Endodermal cell (in vitro differentiated cells): ENCODE measurements at regions not wholly inside any gene's neighbourhood (a gene's known extent, or its start where the extent isn't known, plus 50 kb on each side); places are given as distances from the start of the nearest gene placed in this dataset.

Experiments
- DNase-seq: peaks from one replicate; pipeline ENCODE4 v3.0.0-alpha.2; 2017
- H3K27ac ChIP-seq: 2 replicates; pipeline ENCODE4 v1.5.1; 2013; ENCODE audit warnings: mild to moderate bottlenecking, low read depth, low read length, moderate library complexity
- H3K27me3 ChIP-seq: 2 replicates; pipeline ENCODE4 v1.6.1; 2013; ENCODE audit warnings: mild to moderate bottlenecking, low read length, moderate library complexity; ENCODE audit not compliant: insufficient read depth, control insufficient read depth, poor library complexity, severe bottlenecking
- H3K36me3 ChIP-seq: 2 replicates; pipeline ENCODE4 v1.7.0; 2013; ENCODE audit warnings: mild to moderate bottlenecking, low read length, moderate library complexity; ENCODE audit not compliant: control insufficient read depth, insufficient read depth
- H3K4me1 ChIP-seq: one replicate; pipeline ENCODE4 v1.7.0; 2013; ENCODE audit warnings: low read length; ENCODE audit not compliant: control insufficient read depth, insufficient read depth
- H3K4me3 ChIP-seq: 2 replicates; pipeline ENCODE4 v1.5.1; 2013; ENCODE audit warnings: mild to moderate bottlenecking, low read length, moderate library complexity
- H3K9ac ChIP-seq: 2 replicates; pipeline ENCODE4 v1.6.1; 2013; ENCODE audit warnings: mild to moderate bottlenecking, low read length, moderate library complexity; ENCODE audit not compliant: poor library complexity, severe bottlenecking; ENCODE audit errors: extremely low read depth
- H3K9me3 ChIP-seq: 2 replicates; pipeline ENCODE4 v1.6.1; 2013; ENCODE audit warnings: mild to moderate bottlenecking, low read length, moderate library complexity; ENCODE audit not compliant: control insufficient read depth
- H3K27ac Mint-ChIP-seq: 2 replicates; pipeline ENCODE4 v1.8.0; 2020; ENCODE audit warnings: mixed read lengths
- H3K27me3 Mint-ChIP-seq: 2 replicates; pipeline ENCODE4 v1.8.0; 2021; ENCODE audit warnings: mild to moderate bottlenecking, mixed read lengths; ENCODE audit not compliant: insufficient read depth
- H3K36me3 Mint-ChIP-seq: 2 replicates; pipeline ENCODE4 v1.8.0; 2020; ENCODE audit warnings: low read depth, mixed read lengths
- H3K4me1 Mint-ChIP-seq: 2 replicates; pipeline ENCODE4 v1.8.0; 2020; ENCODE audit warnings: mixed read lengths
- H3K4me3 Mint-ChIP-seq: 2 replicates; pipeline ENCODE4 v1.8.0; 2020; ENCODE audit warnings: mild to moderate bottlenecking, moderate library complexity, mixed read lengths
- H3K9me3 Mint-ChIP-seq: 2 replicates; pipeline ENCODE4 v1.8.0; 2020; ENCODE audit warnings: mild to moderate bottlenecking, mixed read lengths
- CTCF ChIP-seq: fragments of 200-600 bp; sonication (generic); conservative IDR thresholded peaks from 2 replicates; pipeline ENCODE4 v1.5.0; 2021; ENCODE audit warnings: antibody characterized with exemption, mild to moderate bottlenecking
- WGBS, 2 experiments: methylation state at CpG; one replicate each; pipeline versions ENCODE4 v1.1.5 to v1.1.7; 2013; ENCODE audit warnings: missing lambda C conversion rate in 2 of 2, mixed read lengths in 1 of 2; ENCODE audit not compliant: insufficient coverage in 1 of 2, insufficient read length in 1 of 2; 5-methylcytosine and 5-hydroxymethylcytosine counted together

- no peaks in the 10 kb centered on the region for H3K4me1 Mint-ChIP-seq
- peaks cover 6% of the 10 kb centered on the region for H3K27me3 ChIP-seq
- no peak overlapping the region for H3K27ac ChIP-seq
- no peaks in the 10 kb centered on the region for H3K4me1 ChIP-seq
- H3K36me3 Mint-ChIP-seq, result no peaks in the 10 kb centered on the region
- no peaks in the 10 kb centered on the region for H3K9me3 Mint-ChIP-seq
- no peak overlapping the region for H3K27ac Mint-ChIP-seq
- H3K9me3 ChIP-seq, result no peaks in the 10 kb centered on the region
- no peak overlapping the region for H3K9ac ChIP-seq
- 73 to 100% methylated on average over 1 of the region's 1 CpG for WGBS, 2 experiments
- H3K27me3 Mint-ChIP-seq, result no peaks in the 10 kb centered on the region
- no peak for TF ChIP-seq CTCF
- no peak overlapping the region for H3K4me3 ChIP-seq
- DNase-seq, result no peak
- H3K36me3 ChIP-seq, result no peaks in the 10 kb centered on the region
- H3K4me3 Mint-ChIP-seq, result peak overlapping the region; percentile 42
Observed at GRCh38 chr2:195586062-195586714, 70.8 kb upstream of the SLC39A10 start.

- Mint-ChIP-seq H3K4me1 (no peaks in the 10 kb centered on the region), H3K36me3 (no peaks in the 10 kb centered on the region), H3K27ac (no peak overlapping the region), H3K27me3 (no peaks in the 10 kb centered on the region), H3K4me3 (no peak overlapping the region), H3K9me3 (no peaks in the 10 kb centered on the region)
- H3K36me3 ChIP-seq, result no peaks in the 10 kb centered on the region
- DNase-seq, result no peak
- 86 to 100% methylated on average over 1 of the region's 1 CpG for WGBS, 2 experiments
- TF ChIP-seq CTCF, result no peak
- no peak overlapping the region for H3K9ac ChIP-seq
- no peak overlapping the region for H3K27ac ChIP-seq
- no peak overlapping the region for H3K4me3 ChIP-seq
- H3K9me3 ChIP-seq, result no peaks in the 10 kb centered on the region
- no peaks in the 10 kb centered on the region for H3K27me3 ChIP-seq
- H3K4me1 ChIP-seq, result no peaks in the 10 kb centered on the region
Observed at GRCh38 chr2:195582188-195582587, 74.8 kb upstream of the SLC39A10 start.

GRCh38 chr2:195579776-195580555, 77.1 kb upstream of the SLC39A10 start:
- H3K4me1 Mint-ChIP-seq, result no peaks in the 10 kb centered on the region

More at GRCh38 chr2:195579776-195580555, 77.1 kb upstream of the SLC39A10 start:
- Mint-ChIP-seq H3K36me3 (no peaks in the 10 kb centered on the region), H3K27me3 (no peaks in the 10 kb centered on the region), H3K4me3 (no peak overlapping the region), H3K9me3 (no peaks in the 10 kb centered on the region), H3K27ac (no peak overlapping the region)
- H3K9me3 ChIP-seq, result no peaks in the 10 kb centered on the region
- no peaks in the 10 kb centered on the region for H3K27me3 ChIP-seq
- no peaks in the 10 kb centered on the region for H3K4me1 ChIP-seq
- H3K9ac ChIP-seq, result no peak overlapping the region
- DNase-seq, result no peak
- no peak overlapping the region for H3K4me3 ChIP-seq
- no peak for TF ChIP-seq CTCF
- 93% methylated on average over 2 of the region's 2 CpGs; no CpG with 5 or more reads in 1 of the 2 experiments for WGBS, 2 experiments
- no peaks in the 10 kb centered on the region for H3K36me3 ChIP-seq
- no peak overlapping the region for H3K27ac ChIP-seq
